COLO668 (cell line): ENCODE measurements at regions not wholly inside any gene's neighbourhood (a gene's known extent, or its start where the extent isn't known, plus 50 kb on each side); places are given as distances from the start of the nearest gene placed in this dataset.

Source experiments
- DNase-seq: peaks from one replicate; lab custom pipeline; 2025; ENCODE audit not compliant: unreplicated experiment; lab: John Stamatoyannopoulos, UW

DNA sequence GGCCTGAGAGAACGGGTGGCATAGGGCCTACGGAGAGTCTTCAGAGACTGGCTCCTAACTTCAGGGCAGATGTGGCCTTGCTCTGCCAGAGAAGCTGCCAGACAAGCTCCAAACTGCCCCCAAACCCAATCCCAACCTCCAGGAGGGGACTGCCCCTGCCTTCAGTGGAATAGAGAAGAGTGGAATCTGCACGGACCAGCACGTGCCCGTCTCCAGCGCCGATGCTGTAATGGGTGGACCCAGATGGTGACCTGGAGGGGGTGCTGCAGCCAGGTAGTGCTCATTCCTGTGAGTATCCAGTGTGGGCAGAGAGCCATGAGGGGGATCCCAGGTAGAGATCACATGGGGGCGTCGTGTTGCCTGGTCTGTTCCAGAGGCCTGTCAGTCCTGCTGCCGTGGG lies 73.2 kb upstream of the NKX1-1 start:
- DNase-seq, result no peak

DNA sequence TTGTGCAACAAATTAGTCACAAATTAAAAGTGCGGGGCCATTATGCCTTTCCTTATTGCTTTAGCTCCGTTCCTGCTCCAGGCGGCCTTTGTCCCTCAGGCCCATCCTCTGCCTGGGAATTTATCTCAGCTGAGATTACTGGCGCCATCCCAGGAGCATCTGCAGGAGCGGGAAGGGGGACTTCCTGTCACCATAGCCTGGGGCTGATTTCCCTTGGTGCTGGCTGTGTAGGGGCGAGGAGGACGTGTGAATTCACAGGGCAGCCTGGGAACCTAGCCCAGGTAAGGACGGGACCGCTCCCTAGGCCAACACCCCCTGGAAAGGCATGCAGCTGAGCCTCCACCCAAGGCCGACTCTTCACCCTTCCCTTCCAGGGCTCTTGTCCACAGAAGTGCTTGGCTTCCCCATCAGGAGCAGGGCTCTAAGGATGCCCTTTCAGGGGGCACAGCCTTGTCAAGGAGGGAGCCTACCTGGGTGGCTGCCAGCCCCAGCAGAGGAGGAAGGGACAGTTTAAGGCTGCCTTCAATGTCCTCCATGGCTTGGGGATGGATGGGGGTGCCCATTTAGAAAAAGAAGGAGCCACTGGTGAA lies 72.6 kb upstream of the NKX1-1 start:
- no peak for DNase-seq

DNA sequence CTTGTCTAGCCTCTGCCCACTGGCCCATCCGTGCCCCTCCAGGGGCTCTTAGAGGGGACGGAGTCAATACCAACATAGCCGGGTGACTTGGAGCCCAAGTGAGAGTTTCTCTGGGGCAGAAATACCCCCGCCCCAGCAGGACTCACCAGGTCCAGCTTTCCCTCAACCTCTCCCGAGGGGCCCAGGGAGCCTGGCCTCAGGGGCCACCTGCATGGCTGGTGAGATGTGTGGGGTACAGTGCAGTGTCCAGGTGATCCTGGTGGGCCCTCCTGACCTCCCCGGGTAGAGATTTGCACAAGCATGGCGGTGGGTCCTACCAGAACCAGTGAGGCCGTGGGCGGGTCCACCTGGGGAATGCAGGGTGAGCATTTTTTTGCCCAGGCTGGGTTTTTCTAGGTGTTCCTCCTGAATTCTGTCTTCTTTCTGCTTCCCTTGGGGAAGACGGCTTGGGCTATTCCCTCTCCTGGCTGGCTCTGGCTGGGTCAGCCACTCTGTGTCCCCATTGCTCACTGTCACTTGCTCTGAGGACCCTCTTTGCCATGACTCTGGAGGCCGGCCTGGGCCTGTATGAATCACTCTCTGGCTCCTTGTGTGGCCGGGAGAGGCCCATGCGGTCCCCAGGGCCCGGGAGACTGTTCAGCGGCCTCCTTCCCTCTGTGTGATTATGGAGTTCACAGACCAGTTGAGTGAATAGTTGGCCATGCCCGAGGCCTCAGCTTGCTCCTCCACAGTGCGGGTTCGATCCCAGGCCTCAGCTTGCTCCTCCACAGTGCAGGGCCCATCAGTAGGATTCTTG lies 71.0 kb upstream of the NKX1-1 start:
- no peak for DNase-seq

DNA sequence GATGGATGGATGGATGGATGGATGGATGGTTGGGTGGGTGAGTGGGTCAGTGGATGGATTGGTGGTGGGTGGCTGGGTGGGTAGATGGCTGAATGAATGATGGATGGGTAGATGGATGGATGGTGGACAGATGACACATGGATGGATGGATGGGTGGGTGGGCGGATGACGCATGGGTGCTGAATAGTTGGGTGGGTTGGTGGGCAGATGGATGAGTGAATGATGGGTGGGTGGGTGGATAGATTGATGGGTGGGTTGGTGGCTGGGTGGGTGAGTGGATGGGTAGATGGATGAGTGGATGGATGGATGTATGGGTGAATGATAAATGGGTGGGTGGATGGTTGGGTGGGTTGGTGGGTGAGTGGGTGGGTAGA lies 69.9 kb upstream of the NKX1-1 start:
- no peak for DNase-seq

DNA sequence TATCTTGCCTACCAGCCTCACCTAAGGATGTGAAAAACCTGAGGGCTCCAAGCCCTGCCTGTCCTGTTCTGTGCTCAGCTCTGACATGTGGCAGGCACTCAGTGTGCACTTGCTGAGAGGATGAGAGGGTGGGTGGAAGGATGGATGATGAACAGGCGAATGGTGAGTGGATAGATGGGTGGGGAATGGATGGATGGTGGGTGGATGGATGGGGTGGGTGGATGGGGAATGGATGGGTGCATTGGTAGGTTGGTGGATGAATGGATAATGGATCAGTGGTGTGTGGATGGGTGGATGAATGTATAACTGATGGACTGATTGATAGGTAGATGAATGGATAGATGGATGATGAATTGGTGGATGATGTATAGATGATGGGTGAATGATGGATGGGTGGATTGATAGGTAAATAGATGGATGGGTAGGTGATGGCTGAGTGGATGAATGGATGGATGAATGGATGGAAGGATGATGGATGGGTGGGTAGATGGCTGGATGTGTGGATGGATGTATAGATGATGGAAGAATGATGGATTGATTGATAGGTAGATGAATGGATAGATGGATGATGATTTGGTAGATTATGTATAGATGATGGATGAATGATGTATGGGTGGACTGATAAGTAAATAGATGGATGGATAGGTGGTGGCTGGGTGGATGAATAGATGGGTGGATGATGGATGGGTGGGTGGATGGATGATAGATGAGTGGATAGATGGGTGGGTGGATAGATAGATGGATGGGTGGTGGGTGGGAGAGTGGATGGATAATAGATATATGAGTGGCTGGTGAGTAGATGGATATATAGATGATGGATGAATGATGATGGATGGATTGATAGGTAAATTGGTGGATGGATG lies 69.3 kb upstream of the NKX1-1 start:
- no peak for DNase-seq

DNA sequence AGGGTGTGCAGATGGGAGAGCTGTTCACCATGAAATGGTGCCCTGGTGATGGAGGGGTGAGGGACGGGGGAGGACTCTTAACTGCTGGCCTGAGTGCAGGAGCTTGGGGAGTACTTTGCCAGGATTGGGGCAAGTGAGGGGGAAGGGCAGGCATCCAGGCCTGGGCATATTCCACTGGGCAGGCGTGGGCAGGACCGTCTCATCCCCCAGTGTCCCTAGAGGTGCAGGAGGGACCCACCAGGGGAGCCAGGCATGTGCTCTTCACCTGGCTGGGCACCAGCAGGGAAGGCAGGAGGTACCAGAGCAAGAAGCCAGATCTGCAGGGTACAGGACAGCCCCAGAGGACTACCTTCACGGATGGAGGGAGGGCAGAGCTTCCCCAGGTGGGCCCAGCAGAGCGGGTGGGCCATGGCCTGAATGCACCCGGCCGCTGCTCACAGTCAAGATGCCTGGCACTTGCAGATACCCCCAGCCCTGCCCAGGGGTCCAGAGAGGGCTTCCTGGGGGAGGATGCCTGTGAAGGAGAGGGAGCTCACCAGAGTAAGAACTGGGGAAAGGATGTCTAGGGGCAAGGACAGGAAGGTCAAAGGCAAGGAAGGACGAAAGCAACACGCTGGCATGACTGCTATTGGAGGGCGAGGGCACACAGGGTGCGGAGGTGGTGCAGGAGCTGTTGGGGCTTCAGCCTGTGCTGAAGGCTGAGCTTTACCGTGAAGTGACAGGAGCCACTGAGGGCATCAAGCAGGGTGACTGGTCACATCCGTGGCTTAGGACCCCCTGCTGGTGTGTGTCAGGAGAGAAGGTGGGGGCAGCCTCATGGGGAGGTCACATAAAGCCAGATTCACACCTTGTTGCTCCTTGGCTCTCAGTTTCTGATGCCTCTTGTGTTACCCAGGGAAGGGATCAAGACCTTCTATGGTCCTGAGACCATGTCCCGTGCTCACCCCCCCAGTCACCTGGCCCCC lies 68.2 kb upstream of the NKX1-1 start:
- no peak for DNase-seq

DNA sequence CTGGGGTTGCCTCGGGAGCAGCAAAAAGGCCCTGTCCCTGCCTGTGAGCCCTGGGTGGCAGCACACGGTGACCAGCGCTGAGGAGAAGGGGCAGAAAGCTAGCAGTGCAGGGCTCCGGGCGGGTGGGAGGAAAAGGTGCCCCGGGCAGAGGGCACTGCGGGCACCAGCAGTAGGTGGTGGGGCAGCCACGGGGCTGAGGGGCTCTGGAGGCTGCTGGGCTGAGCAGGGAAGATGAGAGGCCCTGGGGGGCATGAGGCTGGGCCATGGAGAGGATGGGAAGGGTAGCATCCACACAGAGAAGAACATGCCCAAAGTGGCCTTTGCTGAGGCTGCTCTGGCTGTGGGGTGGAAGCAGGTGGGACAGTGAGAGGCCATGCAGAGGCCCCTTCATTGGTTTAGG lies 67.5 kb upstream of the NKX1-1 start:
- DNase-seq, result no peak

DNA sequence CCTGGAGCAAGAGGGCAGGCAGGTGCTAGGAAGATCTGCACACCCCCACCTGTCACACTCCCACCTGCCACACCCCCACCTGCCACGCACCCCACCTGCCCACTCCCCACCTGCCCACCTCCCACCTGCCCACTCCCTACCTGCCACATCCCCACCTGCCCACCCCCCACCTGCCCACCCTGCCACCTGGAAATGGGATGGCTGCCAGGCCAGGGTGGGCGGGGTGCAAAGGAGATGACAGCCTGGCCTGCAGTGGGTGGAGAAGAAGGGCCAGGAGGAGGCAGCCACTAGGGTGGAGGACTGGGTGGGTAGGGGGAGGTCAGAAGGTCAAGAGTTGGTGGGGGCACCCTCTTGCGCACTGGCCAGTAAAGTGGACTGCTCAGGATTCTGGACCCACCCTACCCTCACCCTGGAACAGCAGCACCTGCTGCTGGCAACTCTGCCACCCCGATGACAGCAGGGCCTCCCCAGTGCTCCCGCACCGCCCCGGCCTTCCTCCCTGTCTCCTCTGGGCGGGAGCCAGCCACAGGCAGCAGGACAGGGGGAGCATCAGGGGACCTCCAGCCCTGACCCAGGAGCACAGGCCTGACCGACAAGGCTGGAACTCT lies 66.8 kb upstream of the NKX1-1 start:
- no peak for DNase-seq

DNA sequence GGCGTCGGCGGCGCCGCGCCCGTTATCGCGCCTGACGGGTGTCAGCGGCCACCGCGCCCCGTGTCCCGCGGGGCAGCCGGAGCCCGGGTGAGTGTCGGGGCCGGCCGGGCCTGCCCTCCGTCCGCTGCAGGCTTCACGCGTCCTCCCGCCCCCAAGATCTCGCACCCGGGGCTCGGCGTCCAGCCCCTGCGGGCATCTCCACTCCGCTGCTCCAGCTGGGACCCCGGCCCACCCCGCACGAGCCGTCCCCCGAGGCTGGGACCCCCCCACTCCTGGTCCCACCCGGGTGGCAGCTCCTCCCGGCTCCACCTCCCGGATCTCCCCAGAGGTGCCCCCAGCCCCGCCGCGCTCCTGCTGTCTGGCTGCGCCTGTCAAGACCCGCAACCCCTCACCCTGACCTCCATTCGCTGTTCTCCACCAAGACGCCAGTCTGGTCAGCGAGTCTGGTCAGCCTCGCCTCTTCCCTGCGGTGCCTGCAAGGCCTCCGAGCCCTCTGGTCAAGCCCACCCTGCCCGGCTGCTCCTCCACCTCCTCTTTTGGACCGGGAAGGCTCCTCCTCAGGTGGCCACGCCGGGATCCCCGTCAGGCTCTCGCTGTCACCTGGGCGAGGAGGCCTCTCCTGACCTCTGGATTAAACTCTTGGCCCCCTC lies 66.0 kb upstream of the NKX1-1 start:
- no peak for DNase-seq

DNA sequence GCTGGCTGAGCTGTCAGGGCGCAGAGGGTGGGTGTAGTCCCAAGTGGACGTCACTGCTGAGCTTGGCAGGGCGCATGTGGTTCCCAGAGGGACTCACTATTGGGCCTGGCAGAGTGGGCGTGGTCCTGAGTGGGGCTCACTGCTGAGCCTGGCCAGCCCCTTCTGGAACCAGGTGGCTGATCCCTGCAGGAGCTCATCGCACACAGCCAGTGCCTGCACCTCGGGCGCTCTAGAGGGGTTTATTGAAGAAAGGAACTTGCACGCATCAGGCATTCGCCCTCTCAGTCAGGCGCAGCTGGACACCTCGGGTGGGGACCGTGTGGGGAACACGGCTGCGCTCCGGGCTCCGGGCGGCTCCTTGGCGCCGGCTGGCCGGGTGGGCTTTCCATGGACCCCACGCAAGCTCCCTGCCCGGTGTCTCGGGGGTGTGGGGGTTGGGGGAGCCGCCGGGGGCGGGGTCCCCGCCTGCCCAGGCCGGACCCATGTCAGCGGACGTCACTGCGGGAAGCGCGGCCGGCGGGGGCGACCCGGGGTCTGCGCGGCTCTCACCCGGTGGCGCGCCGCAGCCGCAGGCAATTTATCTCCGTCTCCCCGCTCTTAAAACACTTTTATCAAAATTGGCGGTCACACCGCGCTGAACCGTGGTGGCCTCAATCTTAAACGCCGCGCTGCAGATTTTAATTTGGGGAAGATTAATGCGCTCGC lies 65.4 kb upstream of the NKX1-1 start:
- no peak for DNase-seq

DNA sequence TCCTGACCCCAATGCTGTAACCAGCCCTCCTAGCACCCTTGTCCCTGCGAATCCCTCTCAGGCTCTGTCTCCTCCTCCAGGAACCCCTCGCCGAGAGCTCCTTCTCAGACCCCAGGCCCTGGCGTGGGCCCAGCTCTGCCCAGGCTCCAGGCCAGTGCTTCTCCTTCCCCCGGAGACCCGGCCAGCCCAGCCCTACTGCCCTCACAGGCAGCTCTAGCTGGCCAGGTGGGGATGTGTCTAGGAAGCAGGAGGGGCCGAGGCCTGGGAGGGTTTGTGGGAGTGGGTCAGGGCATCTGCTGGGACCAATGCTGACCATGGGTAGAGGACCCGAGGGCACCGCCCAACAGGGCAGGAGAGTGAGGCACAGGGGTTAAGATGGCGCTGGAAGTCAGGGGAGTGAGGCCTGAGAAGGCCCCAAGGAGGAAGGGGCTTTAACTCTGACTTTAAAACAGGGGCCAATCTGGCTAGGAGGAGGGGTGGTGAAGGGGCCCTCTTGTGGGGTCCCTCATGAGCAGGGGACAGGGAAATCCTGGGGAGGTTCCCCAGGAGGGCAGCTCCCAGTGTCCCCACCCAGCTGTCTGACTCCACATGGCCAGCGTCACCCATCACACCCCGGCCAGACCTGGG lies 64.7 kb upstream of the NKX1-1 start:
- no peak for DNase-seq

DNA sequence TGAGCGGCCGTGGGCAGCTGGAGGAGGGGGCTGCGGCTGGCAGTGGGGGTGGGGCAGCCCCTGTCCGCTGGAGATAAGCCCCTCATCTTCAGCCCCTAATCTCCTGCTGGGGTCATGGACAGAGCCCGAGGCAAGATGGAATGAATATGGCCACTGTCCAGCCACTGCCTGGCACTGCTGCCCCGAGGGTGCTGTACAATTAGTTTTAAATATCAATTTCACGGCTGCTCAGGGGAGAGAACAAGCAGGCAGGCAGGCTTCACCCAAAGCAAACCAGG lies 64.1 kb upstream of the NKX1-1 start:
- no peak for DNase-seq

DNA sequence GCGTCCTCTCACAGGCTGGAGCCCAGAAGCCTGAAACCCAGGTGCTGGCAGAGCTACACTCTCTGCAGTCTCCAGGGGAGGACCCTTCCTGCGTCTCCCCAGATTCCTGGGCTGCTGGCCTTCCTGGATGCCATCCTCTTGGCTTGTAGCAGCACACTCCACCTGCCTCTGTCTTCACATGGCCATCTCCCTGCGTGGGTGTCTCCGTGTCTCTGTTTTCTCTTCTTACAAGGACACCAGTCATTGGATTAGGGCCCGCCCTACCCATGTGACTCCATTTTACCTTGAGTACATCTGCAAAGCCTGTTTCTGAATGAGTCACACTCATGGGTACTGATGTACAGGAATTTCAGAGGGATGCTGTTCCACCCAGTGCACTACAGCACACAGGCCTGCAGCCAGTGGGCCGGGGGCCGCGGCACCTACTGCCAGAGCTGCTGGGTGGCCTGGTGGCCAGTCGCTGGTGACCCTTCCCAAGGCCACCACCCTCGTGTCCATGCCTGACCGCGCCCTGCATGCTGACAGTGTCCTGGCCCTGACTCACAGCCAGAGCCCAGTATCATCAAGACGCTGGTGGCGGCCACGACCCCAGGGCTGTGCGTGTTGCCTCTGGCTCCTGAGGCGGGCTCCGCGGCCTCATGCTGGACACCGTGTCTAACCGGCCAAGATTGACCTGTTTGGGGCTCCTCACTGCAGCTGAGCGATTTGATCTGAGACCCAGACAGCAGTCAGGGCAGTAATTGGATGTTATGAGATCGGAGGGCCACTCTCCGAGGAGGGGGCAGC lies 63.6 kb upstream of the NKX1-1 start:
- no peak for DNase-seq

DNA sequence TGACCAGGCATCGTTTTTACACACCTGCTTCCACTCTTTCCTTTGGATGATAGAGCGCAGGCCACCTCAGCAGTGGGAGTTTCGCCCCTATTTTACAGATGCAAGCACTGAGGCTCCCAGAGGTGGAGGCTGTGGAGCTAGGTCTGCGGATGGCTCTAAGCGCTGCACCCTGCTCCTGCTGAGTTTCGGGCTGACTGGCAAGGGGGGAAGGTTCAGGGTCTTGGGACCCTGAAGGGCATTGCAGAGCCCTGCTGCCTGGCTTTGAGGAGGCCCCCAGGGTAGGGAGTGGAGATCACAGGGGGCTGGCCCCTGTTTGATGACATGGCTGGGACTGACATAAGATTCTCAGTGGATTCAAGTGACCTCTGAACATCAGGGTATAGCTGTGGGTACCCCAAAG lies 62.8 kb upstream of the NKX1-1 start:
- no peak for DNase-seq

DNA sequence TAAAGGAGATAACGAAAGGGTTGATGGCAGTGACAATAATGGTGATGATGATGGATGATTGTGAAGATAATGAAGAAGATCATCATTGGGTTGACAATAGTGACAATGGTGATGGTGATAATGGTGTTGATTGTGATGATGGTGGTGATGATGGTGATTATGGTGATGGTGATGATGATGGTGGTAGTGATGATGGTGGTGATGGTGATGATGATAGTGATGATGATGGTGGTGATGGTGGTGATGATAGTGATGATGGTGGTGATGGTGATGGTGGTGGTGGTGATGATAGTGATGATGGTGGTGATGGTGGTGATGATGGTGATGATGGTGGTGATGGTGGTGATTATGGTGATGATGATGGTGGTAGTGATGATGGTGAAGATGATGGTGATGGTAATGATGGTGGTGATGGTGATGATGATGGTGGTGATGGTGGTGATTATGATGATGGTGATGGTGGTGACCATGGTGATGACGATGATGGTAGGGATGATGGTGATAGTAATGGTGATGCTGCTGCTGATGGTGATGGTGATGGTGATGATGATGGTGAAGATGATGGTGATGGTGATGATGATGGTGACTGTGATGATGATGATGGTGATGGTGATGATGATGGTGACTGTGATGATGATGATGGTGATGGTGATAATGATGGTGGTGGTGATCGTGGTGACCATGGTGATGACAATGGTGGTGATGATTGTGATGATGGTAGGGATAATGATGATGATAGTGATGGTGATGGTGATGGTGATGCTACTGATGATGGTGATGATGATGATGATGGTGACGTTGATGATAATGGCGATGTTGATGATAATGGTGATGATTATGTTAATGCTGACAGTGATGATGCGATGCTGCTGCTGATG lies 61.6 kb upstream of the NKX1-1 start:
- no peak for DNase-seq

DNA sequence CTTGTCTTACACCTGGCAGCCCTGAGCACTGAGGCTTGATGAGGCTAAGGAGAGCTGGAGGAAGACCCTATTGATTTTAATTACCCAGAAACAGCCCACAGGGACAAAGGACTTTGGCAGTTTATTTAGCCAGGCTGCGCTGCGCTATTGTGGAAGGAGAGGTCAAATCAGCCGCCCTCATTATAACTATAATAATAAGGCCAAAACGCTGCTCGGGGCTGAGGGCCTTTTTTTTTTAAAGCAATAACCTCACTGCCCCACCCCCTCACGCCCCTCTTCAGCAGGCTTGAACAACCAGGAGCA lies 60.6 kb upstream of the NKX1-1 start:
- DNase-seq, result no peak

DNA sequence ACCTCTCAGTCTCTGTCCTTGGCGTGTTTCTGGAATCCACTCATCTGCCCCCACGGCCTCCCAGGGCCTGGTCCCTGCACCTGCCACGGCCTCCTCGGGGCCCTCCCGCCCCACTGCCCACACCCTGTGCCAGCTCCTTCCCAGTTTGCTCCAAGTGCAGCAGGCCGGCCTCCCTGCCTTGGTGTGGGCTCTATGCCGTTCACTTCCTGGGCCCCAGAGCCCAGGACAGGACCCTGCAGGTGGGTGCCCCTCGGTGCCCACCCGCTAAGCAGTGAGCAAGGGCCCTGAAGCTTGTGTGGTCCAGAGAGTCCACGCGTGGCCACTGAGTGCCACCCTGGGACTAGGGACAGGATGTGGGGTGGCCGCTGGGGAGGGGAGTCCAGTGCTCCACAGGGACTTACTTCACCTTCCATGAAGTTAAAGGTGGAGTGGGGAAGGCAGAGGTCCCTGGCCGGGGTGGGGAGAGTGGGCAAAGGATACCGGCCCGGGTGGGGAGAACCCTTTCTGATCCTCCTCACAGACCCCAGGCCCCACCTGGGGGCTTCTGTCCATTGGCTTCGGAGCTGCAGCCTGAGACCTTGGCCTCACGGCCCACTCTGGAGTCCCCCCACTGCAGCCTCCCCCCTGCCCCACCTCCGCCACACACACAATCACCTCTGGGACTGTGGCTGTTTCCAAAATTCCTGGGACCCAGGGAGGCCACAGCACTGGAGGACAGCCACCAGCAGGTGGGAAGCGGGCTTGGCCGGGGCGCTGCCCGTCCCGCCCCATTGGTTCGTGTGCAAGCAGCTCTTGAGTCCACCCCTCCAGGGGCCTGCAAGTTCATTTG lies 60.0 kb upstream of the NKX1-1 start:
- no peak for DNase-seq
